Stimulated activated CD4-positive, alpha-beta T cell treated with anti-CD3 and anti-CD28 coated beads, Interleukin-4, amount 100 ng/mL, for 48 hours (primary cell): ENCODE measurements at regions not wholly inside any gene's neighbourhood (a gene's known extent, or its start where the extent isn't known, plus 50 kb on each side); places are given as distances from the start of the nearest gene placed in this dataset.

ENCODE experiments used
- DNase-seq, 2 donors: peaks; one replicate each; pipeline ENCODE4 v3.0.0-alpha.2; 2020; ENCODE audit warnings: low read depth in 2 of 2

DNA sequence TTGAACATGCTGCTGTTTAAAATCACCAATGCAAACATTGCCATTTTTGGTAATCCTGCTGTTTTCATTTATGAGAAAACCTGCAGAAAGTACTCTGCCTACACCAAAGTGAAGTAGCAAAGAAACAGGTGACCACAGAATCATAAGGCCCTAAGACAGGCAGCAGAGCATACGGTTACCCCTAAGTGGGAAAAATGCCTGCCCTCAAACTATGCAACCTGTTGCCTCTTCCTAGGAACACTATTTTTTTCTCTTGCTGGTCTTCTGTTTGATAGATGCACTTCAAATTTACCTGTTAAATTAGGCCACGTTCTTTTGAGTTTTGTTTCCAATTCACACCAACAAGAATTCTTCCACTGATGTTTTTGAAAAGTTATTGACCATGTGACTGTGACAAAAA, 89.5 kb upstream of the RAB4A start:
- DNase-seq, result no peak

DNA sequence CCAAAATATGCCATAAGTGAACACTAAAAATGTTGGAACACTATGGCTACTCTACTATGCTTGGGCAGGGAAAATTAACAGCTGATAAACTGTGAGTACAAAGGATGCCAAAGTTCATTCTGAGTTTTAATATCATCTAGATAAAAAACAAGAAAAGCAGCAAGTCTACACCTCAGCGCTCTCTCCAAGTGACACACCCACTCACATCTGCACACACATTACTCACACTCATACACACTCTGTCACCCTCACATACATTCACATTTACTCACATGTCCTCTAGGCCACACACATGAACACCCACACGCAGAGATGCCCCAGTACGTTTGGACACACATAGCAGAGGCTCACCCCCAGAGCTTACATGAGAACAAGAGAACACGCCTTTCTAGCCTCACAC, 87.3 kb upstream of the RAB4A start:
- no peak for DNase-seq

DNA sequence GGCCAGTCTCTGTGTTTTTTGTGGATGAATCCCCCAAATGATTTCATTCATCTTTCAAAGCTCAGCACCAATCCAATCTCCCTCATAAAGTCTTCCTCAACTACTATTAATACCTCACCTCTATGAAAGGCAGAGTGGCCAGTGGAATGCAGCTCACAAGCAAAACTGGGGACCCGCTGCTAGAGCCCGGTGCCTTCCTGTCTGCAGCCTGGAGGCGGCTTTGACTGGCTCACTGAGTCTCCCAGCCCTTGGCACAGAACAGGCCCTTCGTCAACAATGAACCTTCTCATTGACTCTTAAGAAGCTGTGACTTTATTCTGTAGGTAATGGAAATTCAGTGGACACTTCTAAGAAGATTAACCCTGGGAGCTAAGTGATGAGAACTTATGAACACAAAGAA, 86.8 kb upstream of the RAB4A start:
- no peak for DNase-seq

DNA sequence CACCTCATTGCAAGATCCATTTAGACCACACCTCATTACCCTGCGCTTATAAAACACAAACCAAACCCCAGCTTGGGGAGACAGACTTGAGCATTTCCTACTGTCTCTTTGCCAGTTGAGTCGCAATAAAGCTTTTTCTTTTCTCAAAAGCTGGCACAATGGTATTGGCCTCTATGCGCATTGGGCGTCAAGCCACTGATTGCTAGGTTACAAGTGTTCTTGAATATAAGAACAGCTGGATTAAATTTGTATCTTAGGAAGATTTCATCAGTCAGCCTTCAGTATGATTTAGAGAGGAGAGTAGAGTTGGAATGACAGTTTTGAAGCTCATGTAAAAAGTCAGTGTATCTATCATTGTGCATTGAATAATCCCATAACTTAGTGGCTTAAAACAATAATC, 84.9 kb upstream of the RAB4A start:
- no peak for DNase-seq

DNA sequence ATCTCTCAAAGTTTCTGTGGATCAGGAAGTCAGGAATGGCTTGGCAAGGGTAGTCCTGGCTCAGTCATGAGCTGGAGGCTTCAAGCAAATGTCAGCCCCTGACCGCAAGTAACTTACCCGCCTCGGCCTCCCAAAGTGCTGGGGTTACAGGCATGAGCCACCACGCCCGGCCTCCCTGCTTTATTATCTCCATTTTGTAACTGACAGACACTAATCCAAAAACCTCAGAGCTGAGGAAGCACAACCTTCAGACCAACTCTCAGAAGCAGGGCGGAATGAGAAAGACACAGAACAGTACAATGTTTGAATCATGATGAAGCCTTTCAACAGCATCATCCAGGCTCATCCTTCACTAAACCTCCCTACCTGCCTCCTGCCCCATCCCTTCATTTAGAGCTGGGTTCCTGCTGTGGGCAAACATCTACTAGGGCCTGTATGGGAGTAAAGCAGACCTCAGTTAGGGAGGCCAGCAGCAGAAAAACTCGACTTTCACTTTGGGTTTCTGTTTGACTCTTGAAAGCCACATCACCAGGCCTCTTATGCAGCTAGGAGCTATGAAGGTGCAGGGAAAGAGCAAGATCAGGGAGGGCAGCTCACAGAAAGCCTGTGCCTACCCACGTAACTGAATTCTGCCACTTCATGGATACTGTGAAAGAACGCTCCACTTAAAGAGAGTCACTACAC, 84.4 kb upstream of the RAB4A start:
- DNase-seq, result no peak

DNA sequence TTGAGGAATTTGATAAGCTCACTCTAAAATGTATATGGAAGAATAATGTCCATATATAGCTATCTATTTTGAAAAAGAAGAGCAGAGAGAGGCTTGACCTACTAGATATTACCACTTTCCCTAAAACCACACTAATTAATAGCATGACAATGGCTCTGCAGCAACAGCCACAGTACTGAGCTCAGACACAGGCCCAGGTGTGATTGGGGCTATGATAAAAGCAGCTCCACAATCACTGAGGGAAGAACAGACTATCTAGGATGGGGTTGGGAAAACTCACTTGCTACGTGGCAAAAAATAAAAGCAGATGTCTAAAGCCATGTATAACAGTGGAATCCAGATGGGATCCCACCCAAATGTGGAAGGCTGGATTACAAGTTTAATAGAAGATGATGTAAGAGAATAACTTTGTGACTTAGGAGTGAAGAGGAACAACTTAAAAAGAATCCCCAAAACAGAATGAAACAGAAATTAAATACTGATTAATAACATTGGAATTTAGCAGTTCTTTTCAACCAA, 80.8 kb upstream of the RAB4A start:
- DNase-seq, result no peak

DNA sequence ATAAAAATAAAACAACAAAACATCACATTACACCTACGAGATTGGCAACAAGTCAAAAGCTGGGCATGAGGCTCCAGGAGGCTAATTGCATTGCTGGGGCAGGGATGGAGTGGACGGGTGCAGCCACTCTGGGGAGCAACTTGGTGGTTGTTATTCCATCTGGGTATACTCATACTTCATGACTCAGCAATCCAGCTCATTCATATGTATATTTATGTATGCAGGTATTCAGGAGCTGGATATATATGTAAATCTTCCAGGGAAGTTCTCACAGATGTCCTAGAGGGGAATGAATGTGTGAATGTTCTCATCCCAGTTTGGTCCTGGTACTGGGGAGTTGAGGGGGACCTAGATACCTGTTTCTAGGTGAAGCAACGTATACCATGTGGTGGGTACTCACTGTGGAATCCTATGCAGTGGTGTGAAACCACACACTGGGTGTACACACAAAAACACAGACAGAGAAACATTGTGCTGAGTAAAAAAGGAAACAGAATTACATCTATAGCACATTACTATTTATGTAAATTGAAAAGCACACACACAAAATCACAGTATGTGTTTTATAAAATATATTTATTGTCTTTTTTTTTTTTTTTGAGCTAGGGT, 79.7 kb upstream of the RAB4A start:
- no peak for DNase-seq

DNA sequence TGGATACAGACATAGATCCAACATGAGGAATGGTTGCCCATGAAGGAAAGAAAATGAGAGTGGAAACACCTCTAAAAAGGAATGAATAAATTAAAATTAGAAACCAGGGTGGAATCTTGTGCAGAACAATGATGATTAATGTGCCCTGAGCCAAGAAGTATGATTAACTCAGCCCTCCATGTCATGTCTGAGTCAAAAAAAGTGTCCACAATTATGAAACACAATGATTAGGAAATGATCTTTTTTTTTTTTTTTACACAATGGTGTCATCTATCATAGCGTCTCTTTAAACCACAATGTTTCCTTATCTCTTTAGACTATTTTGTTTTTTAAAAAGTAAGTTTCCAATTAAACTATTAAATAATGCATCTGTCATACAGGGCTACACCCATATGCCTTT, 78.9 kb upstream of the RAB4A start:
- no peak for DNase-seq

DNA sequence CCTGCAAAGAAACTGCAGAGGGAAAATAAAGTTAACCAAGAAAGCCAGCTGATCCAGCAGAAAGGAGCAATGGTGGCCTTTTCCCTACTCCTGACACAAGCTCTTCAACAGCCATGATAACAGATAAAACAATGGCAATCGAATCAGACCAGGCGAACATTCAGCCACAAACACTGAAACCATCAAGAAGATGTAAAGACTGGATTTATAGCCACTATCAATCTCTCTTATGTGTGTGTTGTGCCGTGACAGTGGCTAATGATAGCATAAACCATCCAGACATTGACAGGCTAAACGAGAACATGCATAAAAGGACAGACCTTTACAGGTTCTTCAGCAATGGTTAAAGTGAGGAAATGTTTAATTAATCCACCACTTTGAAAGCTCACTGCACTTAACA, 78.1 kb upstream of the RAB4A start:
- no peak for DNase-seq

DNA sequence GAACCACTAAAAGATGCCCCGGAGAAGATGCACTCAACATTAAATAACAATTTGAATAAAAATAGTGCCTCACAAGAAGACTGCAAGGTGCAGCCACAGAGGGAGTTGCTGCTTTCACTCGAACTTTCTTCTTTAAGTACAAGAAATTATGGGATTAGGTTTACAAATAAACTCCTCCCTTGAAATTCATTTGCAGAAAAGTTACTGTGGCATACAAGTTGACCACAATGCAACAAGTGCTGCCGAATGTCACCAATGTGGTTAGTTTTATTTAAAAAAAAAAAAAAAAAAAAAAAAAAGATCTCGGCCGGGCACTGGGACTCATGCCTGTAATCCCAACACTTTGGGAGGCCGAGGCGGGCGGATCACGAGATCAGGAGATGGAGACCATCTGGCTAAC, 76.8 kb upstream of the RAB4A start:
- no peak for DNase-seq

DNA sequence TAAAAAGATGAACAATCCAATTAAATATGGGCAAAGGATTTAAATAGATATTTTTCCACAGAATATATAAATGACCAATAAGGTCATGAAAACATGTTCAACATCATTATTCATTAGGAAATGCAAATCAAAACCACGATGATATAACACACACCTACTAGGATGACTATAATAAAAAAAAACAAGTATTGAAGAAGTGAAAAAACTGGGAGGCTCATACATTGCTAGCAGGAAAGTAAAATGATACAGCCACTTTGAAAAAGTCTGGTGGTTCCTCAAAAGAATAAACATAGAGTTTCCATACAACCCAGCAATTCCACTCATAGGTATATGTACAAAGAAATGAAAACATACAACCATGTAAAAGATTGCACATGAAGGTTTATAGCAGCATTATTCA, 75.7 kb upstream of the RAB4A start:
- DNase-seq, result no peak

DNA sequence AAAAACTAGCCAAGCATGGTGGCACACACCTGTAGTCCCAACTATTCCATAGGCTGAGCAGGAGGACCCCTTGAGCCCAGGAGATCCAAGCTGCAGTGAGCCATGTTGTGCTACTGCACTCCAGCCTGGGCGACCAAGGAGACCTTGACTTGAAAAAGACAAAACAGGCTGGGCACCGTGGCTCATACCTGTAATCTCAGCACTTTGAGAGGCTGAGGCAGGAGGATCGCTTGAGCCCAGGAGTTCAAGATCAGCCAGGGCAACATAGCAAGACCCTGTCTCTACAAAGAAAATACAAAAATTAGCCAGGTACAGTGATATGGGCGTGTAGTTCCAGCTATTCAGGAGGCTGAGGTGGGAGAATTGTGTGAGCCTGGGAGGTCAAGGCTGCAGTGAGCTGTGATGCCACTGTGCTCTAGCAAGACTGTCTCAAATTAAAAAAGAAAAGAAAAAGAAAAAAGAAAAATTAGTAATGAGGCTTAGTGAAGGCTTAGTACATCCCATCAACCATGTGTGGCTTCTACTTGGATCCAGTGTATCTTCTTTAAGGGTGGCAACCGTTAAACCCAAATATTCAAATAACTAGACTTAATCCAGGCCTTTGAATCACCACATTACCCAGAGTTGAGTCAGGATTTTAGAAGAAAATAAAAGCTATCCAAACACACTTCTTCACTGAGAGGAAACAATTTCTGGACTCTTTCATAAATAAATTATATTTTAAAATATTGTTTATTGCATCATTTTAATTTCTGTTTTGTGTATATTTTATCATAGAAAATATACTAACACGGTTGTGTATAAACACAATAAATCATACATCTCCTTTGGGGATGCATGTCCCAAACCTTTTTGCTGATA, 74.3 kb upstream of the RAB4A start:
- DNase-seq, result no peak

DNA sequence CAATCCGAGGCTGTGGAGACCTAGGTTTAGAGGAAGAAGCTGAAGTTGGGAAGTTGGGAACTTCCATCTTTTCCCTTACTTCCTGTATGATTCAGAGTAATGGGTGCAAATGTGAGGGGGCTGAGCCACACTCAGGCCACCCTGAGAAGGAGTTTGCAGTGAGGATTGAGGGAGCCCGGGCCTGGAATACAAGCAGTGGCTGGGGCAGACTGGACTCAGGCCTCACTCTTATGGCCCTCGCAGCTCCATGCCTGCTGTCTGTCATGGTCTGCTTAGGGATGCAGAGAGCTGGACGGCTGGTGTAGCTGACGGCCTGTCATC, 73.7 kb upstream of the RAB4A start:
- no peak for DNase-seq

DNA sequence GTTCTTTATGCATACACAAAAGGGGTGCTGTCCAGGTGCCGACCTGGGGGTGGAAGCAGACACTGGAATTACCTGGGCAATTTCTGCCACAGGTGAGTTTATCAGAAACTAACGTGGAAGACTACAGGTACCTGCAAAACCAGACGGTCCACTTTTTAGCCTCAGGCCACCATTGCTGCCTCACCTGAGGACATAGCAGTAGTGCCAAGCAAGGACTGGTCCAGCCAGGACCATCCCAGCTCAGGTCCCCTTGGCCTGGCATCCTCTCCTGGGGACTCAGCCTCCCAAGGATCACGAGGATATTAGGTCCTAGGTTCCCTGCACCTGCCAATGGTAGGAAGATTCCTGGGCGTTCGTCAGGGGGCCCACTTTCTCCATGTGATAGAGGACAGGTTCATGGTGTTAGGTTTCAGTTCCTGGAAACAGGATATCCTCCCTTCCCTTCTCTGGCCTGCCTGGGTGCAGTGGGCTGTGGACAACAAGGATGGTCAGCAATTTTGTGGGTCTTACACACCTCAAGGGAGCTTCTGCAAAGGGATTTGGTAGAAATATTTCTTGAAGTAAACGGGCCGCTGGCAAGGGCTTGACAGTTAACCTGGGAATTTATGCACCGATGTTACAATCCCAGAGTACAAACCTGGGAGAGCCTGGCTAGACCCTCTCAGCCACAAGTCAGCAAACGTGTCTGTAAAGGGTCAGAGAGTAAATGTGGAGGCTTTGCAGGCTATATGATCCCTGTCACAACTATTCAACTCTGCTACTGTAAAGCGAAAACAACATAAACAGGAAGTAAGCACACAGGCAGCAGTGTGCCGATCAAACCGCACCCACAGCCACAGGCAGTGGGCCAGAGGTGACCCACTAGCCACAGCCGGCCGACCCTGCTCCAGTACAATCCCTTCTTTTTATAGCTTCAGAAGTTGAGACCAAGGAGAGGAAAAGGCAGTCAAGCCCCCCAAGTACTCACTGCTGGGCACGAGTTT, 71.4 kb upstream of the RAB4A start:
- DNase-seq, result no peak

DNA sequence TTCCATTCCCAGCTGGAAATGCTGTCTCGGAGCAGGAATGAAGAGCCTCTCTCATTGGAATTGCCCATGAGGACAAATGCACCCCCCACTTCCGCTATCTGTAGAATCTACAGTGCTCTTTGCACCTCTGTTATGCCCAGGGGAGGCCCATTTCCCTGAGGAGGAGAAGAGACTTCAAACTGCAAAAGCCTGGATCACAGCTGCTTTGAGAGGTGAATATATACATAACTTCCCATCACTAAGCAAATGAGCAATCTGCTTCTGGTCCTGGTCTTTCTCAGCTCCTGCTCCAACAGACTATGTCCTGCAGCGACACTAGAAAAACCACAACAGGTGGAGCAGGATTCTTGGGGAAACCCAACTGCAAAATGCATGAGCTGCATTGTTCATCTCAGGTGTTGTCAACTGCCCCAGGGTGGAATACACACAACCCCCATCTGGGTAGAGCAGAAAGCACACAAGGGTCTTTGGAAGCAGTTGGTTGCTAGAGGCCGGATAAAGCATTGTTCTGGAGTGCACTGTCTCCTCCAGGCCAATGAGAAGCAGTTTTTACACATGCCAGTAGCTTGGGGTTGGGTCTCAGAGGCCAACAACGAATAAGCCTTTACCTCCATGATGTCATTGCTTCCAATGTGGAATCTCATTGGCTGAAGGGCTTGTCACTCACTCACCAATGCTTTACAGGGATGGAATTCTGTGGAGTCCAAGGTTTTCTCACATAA, 67.7 kb upstream of the RAB4A start:
- DNase-seq, result no peak

DNA sequence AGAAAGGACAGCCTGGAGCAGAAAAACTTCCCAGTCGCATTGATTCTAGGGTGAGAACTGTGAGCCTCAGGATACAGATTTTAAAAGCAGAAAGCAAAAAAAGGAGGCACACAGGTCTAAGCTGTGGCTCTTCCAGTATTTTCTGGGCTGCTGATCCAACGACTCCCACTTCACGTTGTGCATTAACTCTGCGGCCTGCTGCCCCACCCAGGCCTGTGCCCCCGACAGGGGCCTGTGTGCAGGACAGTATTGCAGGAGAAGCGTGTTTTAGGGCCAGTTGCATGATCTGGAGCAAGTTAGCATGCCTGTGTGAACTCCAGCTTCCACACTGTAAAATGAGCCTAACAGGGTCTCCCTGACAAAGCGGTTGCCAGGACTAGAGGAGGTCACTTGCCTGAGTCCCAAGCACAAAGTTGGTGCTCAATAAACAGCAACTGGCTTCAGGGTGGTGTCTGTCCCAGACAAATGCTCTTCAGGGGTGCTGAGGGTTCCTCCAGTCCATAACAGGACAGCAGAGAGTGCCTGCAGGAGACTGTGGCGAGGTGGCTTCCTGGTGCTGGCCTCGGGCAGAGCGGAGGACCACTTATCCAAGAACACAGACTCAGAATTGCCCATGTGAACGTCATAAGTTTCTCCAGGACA, 66.8 kb upstream of the RAB4A start:
- DNase-seq, result no peak

DNA sequence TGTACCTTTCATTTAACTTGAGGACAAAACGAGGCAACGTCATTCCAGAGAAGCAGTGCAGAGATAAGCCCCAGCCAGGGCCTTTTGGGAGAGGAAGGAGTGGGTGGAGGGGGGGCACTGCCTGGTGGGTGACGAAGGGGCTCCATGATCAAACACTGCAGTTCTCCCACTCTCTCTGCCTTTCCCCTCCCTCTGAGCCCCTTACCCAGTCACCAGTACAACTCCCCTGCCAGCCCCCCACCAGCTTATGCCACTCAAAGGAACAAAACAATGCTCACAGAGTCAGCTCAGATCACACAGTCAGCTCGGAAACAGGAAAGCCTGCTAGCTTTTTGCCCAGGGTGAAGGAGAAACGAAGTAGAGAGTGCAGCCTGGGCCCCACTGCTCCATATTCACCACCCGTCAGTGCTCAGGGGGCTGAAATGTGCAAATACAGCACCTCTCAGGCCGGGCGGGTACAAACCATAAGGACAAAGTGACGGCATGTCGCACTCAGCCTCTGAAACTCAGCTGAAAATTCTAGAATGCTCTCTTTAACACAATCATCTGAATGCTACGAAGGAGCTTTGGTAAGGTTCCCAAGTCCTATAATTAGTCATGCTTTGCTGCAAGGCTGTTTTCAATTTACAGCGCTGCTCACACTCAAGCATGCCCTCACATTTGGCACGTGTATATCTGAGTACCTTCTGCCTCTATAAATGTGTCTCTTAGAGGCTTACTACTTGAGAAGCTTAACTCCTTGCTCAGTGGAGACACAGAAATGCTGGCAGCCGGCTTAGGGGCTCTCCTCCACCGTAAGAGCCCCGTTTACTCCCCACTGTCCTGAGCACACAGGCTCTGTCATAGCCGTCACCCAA, 65.8 kb upstream of the RAB4A start:
- DNase-seq, result no peak

DNA sequence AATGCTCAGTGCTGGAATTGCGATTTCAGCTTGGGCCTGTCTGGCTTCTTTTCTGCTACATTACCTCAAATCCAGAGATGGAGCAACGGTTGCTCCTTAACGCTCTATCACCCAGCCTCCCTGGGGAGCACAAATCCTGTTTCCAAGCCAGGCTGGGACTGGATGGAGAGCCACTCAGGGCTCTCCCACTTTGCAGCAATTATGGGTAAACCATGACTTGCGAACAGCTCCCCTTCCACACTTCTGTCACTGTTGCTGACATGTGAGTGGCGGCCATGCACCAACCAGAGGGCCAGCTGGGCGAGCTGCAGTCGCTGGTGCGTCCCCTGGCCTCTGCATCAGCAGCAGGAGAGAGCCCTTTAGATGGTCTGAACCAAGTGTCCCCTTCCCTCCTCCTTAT, 65.1 kb upstream of the RAB4A start:
- no peak for DNase-seq

DNA sequence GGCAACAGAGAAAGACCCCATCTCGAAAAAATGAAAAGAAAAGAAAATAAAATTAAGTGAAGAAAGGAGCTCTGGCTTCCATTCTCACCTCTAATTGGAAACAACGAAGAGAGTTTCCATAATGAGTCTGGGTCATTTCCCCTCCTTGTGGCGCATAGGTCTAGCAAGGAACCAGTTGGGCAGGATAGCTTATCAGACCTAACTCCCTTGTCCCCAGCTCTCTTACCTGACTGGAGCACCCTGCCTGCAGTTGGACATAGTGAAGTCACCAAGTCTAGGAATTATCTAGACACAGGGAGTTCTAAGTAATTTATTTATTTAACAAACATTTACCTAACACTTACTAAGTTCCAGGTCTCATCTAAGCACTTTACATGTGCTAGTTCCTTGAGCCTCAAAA, 63.0 kb upstream of the RAB4A start:
- DNase-seq, result no peak

DNA sequence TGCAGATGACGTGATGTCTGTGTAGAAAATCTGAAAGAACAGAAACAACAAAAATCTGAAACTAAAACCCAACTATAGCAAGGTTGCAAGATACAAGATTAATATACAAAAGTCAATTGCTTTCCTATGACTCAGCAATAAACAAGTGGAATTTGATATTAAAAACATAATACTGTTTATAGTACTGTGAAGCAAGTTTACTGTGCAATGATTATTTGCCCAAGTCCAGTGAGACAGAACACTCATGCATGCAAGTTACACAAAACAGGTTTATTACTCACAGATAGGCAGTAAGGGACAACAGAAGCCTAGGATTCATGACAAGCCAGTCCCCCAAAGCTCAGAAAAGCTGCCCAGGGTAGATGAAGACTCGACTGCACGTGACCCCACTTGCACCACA, 62.4 kb upstream of the RAB4A start:
- no peak for DNase-seq
